Loucy (cell line): ENCODE measurements at regions not wholly inside any gene's neighbourhood (a gene's known extent, or its start where the extent isn't known, plus 50 kb on each side); places are given as distances from the start of the nearest gene placed in this dataset.

Experiments used
- EZH2phosphoT487 ChIP-seq: fragments of 200-600 bp; IDR thresholded peaks from 2 replicates; pipeline ENCODE4 v1.6.1; 2018; ENCODE audit warnings: antibody characterized with exemption, mild to moderate bottlenecking, moderate library complexity, borderline replicate concordance
- TF ChIP-seq, protein P1 (sequence below): fragments of 200-600 bp; sonication (generic); conservative IDR thresholded peaks from 2 replicates; pipeline ENCODE4 v1.5.1; 2014; ENCODE audit warnings: mild to moderate bottlenecking, antibody characterized with exemption, low read length

DNA sequence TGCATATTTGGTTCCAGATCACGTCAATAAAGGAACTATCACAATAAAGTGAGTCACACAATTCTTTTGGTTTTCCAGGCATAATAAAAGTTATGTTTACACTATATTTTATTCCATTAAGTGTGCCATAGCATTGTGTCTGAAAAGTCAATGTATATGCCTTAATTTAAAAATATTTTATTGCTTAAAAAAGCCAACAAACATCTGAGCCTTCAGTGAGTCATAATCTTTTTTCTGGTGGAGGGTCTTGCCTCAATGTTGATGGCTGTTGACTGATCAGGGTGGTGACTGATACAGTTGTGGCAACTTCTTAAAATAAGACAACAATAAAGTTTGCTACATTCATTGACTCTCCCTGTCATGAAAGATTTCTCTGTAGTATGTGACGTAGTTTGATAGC lies 254.3 kb upstream of the SPOPL start:
- TF ChIP-seq, protein P1, sequence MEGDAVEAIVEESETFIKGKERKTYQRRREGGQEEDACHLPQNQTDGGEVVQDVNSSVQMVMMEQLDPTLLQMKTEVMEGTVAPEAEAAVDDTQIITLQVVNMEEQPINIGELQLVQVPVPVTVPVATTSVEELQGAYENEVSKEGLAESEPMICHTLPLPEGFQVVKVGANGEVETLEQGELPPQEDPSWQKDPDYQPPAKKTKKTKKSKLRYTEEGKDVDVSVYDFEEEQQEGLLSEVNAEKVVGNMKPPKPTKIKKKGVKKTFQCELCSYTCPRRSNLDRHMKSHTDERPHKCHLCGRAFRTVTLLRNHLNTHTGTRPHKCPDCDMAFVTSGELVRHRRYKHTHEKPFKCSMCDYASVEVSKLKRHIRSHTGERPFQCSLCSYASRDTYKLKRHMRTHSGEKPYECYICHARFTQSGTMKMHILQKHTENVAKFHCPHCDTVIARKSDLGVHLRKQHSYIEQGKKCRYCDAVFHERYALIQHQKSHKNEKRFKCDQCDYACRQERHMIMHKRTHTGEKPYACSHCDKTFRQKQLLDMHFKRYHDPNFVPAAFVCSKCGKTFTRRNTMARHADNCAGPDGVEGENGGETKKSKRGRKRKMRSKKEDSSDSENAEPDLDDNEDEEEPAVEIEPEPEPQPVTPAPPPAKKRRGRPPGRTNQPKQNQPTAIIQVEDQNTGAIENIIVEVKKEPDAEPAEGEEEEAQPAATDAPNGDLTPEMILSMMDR: no peak
- TF ChIP-seq EZH2phosphoT487: no peak
